GM21723 (cell line): ENCODE measurements at regions not wholly inside any gene's neighbourhood (a gene's known extent, or its start where the extent isn't known, plus 50 kb on each side); places are given as distances from the start of the nearest gene placed in this dataset.

Source experiments
- ATAC-seq: cut with Tn5 transposase; IDR thresholded peaks from one replicate; pipeline ENCODE4 v1.9.1; 2021; ENCODE audit warnings: mild to moderate bottlenecking, moderate library complexity; ENCODE audit not compliant: unreplicated experiment

DNA sequence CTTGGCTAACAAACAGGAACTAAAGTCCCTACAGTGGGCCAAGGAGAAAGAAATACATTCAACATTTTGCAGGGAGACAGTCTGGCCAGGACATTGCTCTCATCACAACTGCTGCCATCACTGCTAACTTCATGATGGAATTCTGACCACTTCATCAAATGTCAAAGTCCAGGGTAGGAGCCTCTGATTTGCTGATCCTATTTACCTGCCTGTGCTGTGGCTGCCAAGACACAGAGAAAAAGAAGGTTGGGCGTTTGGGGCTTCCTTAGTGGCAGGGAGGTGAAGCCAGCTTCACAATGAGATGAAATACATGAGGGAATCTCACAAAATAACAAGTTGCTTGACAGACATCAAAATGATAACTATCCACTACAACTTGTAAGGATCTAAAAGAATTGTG, 343.9 kb upstream of the CADM1 start:
- no peak for ATAC-seq

DNA sequence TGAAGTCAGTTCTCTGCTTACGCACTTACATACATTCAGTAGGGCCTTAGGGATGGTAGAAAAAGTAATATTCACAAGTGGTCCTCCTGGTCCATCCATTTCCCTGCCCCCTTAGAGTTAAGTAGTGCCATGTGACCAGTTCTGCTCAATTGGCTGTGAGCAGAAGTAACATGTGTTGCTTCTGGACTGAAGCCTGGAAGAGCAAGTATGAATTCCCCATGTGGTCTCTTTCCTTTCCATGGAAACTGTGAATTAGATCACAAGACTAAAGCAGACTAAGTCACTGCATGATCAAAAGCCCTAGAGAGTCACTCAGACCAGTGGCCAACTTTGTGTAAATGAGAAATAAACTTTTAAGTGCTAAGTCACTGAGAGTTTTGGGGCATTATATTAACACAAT, 341.7 kb upstream of the CADM1 start:
- no peak for ATAC-seq

DNA sequence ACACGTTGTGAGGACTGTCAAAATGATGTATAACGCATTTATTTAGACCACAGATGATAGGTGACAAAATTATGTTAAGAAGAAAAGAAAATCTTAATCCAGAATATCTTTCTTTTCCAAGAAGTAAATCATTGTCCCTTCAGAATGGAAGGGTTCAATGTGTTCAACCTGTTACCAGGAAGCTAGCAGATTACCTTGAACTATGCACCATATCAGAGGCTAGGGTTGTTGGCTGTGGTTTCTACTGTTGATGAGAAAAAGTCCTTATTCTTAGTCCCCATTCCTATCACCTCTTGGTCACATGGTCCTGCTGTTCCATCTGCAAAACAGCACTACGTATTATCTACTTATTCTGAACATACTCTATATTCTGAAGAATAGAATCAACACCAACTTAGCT, 339.5 kb upstream of the CADM1 start:
- ATAC-seq: no peak

DNA sequence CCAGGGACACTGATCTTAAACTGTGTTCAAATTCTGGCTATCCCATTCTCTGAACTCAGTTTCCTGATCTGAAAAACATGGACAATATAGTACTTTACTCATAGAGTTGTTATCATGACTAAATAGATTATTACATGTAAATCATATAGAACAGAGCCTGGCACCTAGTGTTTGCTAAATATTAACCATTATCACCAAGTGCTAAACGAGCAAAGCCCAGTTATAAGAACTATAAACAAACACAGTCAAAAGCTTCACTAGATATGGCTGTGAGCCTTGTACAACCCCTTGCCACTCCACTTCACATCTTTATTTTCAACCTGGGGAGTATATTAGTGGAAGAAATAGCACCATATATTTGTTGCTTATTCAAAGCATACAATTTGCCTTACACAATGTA, 338.9 kb upstream of the CADM1 start:
- no peak for ATAC-seq

DNA sequence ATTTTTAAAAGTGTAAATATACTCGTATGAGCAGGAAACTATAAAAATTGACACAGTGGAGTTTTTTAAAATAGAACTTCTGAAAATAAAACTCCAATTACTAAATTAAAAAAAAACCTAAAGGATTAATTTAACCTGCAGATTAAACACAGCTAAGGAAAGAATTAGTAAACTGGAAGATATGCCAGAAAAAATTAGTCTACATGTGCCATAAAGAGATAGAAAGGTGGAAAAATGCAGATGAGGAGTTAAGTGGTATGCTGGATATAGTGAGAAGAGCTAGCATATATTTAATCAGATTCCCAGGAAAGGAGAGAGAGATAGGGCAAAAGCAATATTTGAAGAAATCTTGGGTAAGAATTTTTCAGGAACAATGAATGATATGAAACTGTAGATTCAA, 315.8 kb upstream of the CADM1 start:
- no peak for ATAC-seq

DNA sequence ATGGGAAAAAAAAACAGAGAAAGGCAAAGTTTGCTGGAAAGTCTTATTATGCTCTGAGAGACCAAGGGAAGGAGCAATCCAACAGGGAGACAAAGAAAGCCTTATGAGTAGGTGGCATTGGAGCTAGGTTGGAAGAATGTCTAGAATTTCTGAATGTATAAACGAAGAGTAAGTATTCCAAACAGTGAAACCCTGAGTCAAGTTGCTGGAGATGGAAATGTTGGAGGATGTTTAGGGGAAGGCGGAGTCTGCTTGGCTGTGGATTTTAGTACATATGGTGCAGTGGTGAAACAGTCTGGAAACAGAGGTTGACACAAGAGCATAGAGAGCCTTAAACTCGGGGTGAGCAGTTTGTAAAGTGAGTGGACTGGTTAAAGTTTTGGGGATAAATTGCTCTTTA, 314.8 kb upstream of the CADM1 start:
- ATAC-seq: no peak

DNA sequence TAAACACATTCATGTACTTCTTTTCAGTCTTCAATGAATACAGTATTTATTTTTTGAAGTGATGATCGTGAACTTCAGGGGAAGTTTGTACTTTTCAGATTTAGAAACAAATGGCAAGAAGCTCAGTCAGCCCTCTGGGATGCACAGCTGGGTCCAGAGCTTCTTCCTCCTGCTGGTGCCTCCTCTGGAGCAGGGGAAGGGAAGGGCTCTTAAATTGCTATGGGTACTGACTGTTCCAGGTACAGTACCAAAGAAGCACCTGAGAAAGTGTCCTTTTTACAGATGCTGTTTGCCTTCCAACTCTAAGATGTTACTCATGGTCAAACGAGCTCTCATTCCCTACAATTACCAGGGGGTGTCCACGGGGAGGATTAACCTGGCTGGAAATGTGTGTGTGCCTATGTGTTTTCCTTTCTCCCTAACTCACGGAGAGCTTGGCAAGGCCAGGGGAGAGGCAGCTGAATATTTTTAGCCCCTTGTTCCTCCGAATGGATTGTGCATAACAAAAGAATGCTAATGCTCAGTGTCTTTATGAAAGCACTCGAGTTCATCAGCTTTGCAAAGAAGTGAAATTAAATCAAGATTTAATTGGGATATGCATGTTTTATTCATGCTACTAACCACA, 313.7 kb upstream of the CADM1 start:
- ATAC-seq: no peak

DNA sequence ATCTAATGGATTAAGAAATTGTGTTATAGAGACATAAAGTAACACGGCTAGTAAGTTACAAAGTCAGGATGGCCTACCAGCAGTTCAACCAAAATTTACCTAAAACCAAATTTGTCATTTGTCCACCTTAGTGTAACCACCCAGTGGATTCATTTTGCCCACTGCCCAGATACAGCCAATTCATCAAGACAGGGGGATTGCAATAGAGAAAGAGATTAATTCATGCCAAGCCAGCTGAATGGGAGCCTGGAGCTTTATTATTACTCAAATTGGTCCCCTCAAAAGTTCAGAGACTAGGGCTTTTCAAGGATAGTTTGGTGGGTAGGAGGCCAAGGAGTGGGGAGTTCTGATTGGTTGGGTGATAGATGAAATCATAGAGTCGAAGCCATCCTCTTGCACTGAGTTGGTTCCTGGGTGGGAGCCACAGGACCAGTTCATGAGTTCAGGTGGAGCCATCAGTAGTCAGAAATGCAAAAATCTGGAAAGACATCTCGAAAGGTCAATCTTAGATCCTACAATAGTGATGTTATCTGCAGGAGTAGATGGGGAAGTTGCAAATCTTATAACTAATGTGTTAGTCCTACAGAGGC, 304.2 kb upstream of the CADM1 start:
- no peak for ATAC-seq

DNA sequence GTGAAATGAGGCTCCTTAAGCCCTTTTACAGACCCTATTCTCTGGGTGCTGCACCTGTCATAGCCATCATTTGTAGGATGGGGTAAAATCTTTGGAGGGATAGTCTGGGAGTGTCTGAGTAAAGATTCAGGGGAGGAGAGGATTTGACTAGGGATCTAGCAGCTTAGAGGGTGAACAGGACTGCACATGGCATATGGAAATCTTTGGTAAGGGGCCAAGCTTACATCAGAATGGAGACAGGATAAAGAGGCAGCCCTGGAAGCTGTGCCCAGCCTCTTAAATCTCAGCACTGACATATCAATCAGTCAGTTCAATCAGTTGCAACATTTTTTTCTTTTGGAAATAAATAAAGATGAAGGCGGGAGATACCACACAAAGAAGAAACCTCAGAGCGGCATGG, 301.8 kb upstream of the CADM1 start:
- ATAC-seq: no peak

DNA sequence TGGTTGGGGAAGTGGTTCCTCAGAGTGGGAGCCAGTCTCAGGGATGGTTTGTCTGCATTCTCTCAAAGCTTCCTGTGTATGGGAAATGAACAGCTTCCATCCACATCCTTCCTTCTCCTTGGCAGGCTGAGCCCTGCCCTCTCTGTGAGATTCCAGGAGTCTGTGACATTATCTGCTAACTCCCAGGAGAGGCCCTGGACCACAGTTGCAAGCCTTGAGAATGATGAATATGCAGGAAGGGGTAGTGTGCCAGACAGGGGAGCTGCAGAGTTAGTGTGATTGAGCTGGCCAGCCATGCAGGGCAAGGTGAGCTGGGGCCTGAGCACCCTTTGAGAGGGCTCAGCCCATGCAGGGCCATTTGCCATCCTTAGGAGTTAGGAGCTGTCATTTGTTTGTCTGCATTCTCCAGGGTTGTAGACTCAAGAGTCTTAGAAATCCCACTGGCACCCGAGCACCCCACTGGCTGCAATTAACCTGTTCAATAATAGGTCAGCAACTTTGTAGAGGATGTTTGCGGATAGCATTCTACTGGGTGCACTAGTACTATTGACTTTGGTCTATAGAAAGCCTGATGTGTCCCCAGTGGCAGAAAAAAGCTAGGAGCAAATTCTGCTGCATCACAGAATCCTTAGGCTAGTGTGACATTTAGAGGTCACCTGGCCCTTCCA, 299.0 kb upstream of the CADM1 start:
- ATAC-seq: no peak

DNA sequence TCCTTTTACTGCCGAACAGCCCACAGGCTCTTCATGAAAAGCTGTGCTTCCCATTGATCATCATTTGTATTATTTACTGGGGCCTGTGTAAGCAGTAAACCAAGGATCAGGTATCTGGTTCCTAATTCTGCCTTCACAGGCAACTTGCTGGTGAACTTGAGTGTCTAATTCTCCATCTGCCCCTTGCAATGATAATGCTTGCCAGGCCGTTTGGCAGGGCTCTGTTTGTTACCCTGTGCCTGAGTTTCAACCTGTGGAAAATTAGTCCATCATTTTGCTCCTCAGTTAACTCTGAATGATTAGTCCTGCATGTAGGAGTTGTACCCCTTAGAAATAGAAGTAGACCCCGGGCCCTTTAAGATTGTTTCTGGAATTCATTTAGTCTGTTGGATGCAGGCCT, 298.4 kb upstream of the CADM1 start:
- no peak for ATAC-seq

DNA sequence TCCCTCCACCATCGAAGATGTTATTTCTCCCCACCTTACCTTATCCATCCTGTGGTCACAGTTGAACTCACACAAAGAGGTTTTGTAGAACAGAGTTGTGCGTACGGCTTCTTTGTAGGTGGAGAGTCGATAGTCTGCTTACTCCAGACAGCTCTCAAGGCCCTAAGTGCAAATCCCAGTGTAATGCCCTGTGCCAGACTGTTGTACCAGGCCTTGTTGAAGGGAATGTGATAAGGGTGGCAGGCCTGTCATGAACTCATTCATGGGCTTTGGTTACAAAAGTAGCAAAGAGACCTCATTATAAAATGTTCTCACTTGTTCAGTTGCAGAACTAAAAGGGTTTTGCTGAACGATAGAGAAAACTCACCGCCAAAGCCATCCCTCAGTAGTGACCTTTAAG, 288.7 kb upstream of the CADM1 start:
- ATAC-seq: no peak

DNA sequence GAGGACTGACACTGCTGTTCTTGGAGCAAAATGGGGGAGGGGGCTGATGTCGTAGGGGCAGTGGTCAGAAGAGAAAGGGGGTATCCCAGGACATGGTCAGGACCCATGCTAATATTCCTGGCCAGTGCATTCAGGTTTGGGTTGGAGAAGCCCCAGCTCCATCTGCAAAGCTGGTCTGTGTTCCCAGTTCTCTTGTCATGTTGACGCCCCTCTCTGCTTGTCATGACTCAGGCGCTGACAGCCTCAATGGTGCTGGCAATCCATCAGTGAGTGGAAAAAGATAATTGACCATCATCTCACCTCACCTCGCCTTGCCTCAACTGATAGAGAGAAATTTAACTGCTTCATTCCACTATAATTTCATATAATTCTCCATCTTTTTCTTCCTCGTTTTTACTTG, 283.1 kb upstream of the CADM1 start:
- ATAC-seq: no peak

DNA sequence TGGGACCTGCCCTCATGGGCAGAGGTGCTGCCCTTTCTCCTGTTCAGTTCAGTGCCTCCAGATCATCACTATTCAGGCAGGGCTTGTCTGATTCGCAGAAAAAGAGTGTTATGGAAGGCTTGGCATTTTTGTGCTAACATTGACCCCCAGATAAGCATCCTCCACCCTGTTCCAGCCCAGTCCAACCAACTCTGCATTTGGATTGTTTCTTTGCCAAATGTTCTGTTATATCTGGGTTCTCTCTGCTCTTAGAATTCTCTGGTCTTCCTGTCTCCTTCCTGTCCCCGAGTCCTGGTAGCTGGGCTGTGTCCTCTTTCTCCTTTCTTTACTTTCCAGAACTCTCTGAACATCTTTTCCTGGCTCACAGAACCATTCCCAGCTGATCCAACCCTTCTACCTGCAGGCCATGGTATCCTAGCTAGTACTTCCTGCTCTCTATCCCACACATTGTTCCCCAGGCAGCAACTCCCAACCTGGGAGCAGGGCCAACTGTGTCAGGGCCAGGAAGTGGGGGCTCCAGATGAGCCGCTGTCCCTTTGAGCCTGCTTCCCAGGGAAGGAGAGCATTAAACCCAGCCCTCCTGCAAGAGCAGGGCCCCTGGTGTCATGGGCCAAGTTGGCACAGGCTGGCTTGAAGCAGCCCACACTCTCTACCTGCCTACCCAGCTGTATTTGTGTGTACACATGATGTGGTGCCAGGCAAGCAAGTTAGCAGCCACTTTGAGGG, 280.7 kb upstream of the CADM1 start:
- no peak for ATAC-seq

DNA sequence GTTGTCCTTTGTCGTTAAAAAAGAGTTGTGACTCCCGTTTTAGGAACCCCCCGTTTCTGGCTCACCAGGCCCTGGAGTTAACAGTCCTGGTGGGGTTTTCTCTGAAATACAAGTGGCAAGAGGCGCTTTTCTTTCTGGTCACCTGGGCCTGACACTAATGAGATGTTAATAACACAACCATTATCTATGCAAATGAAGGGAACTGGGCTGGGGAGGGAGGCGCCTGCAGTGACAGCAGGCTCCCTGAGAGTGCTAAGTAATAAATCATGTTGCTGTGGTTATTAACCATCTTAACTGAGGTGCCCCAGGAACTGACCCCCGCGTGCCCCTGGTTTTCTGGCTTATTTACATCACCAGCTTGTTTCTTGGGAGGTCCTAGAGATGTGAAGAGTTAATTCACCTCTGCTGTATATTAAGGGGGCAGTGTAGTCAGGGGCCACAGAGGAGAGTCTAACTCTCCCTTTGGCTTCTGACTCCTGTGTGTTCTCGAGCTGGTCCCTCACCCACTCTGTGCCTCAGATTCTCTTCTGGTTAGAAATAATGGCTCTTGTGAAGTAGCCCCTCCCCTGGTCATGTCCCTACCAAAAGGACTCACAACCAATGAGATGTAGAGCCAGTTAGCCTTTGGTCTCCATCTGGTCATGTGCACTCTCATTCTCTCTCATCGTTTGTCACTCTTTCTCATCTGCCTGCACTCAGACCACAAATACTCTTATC, 276.6 kb upstream of the CADM1 start:
- no peak for ATAC-seq

DNA sequence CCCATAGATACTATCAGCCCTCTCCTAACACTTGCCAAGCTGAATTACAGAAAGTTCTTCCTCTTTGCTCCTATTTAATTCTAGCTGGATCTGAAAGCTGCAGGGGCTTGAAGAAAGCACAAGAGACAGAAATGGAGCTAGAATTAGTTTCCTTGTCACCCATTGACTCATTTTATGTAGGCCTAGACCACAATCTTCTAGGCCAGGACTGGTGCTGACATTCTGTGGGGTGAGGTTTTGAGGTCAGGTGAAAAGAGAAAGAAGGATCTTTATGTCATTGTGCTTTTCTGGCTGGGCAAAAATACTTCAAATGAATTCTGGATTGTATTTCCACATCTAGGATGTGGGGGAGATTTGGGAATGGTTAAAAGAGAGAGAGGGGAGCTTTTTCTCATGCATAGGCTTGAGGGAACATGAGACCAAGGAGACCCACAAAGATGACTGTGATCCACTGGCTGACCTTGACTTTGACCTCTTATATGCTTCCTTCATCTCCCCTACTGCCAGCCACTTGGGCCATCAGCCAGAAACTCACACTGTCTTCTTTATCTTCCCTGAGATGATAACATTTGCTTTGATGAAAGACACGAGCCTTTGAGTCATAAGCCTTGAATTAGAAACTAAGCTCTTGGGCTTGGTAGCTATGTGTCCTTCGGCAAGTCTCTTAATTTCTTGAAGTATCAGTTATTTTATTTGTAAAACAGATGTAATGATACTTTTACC, 274.9 kb upstream of the CADM1 start:
- ATAC-seq: no peak

DNA sequence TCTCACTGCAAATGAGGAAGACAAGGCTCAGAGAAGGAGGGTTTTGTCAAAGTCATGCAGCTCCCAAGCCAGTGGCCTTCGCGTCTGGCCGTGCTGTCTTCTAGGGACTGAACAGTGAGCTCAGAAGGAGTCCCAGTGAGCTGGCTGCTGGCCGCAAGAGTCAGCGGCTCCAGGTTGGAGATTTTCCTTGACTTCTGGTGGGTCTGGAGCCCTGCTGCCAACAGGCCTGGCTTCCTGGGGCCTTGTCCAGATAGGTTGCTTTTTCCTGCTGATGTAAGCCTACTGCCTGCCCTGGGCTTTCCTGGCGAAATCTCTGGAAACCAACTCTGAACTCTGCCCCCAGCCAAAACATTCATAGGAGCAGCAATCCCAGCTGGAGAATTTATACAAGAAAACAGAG, 272.7 kb upstream of the CADM1 start:
- ATAC-seq: no peak

DNA sequence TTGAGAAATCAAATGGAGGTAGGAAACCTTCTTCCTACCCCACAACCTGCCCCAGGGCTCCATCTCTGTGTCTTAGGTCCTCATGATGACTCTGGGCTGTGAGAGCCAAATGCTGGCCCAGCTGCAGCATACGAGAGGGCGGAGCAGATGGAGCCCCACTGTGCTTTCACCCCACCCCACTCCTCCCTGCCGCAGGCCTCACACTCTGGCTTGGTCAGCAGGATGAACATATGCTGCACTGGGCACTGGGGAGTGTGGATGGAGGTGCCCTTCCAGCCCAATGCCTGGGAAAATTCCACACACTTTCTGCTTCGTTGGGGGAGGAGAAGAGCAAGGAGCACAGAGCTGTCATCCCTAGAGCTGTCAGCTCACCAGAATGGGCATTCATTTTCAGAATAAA, 271.6 kb upstream of the CADM1 start:
- ATAC-seq: no peak

DNA sequence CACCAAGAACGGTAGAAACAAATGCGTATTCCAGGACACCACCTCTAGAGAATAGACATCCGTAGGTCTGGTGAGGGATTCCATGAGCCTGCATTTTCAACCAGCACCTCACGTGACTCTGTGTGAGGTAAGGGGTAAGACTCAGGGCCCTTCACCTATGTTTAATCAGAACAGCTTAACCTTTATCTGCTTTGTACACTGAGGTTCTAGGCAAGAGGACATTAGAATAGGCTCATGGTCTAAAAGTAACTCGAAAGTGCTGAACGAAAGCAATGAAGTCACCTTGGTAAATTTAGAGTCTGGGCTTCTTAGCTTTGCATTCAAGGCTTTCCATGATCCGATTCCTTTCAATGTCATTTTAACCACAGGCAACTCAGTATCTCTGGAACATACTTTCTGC, 270.5 kb upstream of the CADM1 start:
- no peak for ATAC-seq

DNA sequence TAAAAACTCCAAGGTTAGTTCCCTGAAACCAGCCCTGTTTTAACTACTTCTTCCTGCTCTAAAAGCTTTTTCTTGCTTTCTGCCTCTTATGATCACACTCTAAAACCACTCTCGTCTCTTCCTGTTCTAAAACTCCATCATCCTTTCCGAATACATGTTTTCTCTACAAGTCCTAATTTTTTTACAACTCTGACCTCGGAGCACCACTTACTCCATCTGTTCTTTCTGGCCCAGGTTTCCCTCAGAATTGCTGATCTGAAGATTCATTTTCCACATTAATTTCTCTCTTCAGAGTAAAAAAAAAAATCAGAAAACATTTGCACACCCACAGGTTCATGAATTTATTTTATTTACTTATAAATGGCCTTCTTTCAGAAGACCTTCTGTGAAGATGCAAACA, 265.7 kb upstream of the CADM1 start:
- no peak for ATAC-seq

DNA sequence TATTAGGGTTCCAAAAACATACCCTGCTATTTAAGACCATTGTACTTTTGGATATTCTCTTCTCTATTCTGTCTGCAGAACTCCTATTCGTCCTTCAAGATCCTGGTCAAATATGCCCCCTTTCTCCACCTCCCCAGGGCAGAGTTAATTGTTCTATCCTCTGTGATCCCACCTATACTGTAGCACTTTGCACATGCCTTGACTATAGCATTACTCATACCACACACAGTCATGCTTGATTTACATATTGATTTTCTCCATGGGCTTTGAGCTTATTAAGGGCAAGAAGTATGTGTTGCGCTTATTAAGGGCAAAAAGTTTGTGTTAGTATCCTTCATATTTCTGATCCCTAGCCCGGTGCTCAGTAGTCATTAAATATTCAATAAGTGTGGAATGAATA, 263.7 kb upstream of the CADM1 start:
- no peak for ATAC-seq
